NAMALWA (cell line): ENCODE measurements at regions not wholly inside any gene's neighbourhood (a gene's known extent, or its start where the extent isn't known, plus 50 kb on each side); places are given as distances from the start of the nearest gene placed in this dataset.

ENCODE experiments used
- DNase-seq: peaks from one replicate; pipeline ENCODE4 v3.0.0-alpha.2; 2015; ENCODE audit warnings: low spot score

- no peak for DNase-seq
These were observed 303.9 kb downstream of the CASP12 start for GRCh38 chr11:104594228-104594958.

- no peak for DNase-seq
These were observed 309.3 kb downstream of the CASP12 start for GRCh38 chr11:104588970-104589369.

GRCh38 chr11:104588446-104588845, 309.8 kb downstream of the CASP12 start:
- no peak for DNase-seq

GRCh38 chr11:104584823-104585222, 313.4 kb downstream of the CASP12 start:
- no peak for DNase-seq

GRCh38 chr11:104583857-104584256, 314.4 kb downstream of the CASP12 start:
- DNase-seq, result no peak

- no peak for DNase-seq
These were observed 315.8 kb downstream of the CASP12 start for GRCh38 chr11:104582431-104582830.

- no peak for DNase-seq
These were observed 316.8 kb downstream of the CASP12 start for GRCh38 chr11:104581246-104581980.

GRCh38 chr11:104573441-104573990, 324.7 kb downstream of the CASP12 start:
- no peak for DNase-seq

GRCh38 chr11:104572279-104572678, 326.0 kb downstream of the CASP12 start:
- no peak for DNase-seq

- no peak for DNase-seq
These were observed 328.1 kb downstream of the CASP12 start for GRCh38 chr11:104570078-104570701.

GRCh38 chr11:104565583-104565961, 332.7 kb downstream of the CASP12 start:
- no peak for DNase-seq

GRCh38 chr11:104564921-104565582, 333.2 kb downstream of the CASP12 start:
- DNase-seq, result no peak

- no peak for DNase-seq
These were observed 341.5 kb downstream of the CASP12 start for GRCh38 chr11:104556606-104557301.

GRCh38 chr11:104549019-104549418, 349.2 kb downstream of the CASP12 start:
- DNase-seq, result no peak

GRCh38 chr11:104547996-104548661, 350.1 kb downstream of the CASP12 start:
- peak; percentile 17 for DNase-seq

GRCh38 chr11:104546501-104546900, 351.8 kb downstream of the CASP12 start:
- DNase-seq, result no peak

GRCh38 chr11:104541701-104542100, 356.6 kb downstream of the CASP12 start:
- no peak for DNase-seq

- DNase-seq, result no peak
These were observed 359.9 kb downstream of the CASP12 start for GRCh38 chr11:104538313-104538712.

- no peak for DNase-seq
These were observed 364.0 kb downstream of the CASP12 start for GRCh38 chr11:104534278-104534677.

- DNase-seq, result no peak
These were observed 366.4 kb downstream of the CASP12 start for GRCh38 chr11:104531894-104532293.

- DNase-seq, result peak; percentile 21
These were observed 367.1 kb upstream of the PDGFD start for GRCh38 chr11:104531075-104531474.
